Endodermal cell (in vitro differentiated cells): ENCODE measurements at regions not wholly inside any gene's neighbourhood (a gene's known extent, or its start where the extent isn't known, plus 50 kb on each side); places are given as distances from the start of the nearest gene placed in this dataset.
A peak's percentile ranks its signal among the peaks of the same experiment; 100 is the strongest.

ENCODE experiments used
- DNase-seq: peaks from one replicate; pipeline ENCODE4 v3.0.0-alpha.2; 2017
- H3K27ac ChIP-seq: 2 replicates; pipeline ENCODE4 v1.5.1; 2013; ENCODE audit warnings: mild to moderate bottlenecking, low read depth, low read length, moderate library complexity
- H3K27me3 ChIP-seq: 2 replicates; pipeline ENCODE4 v1.6.1; 2013; ENCODE audit warnings: mild to moderate bottlenecking, low read length, moderate library complexity; ENCODE audit not compliant: insufficient read depth, control insufficient read depth, poor library complexity, severe bottlenecking
- H3K36me3 ChIP-seq: 2 replicates; pipeline ENCODE4 v1.7.0; 2013; ENCODE audit warnings: mild to moderate bottlenecking, low read length, moderate library complexity; ENCODE audit not compliant: control insufficient read depth, insufficient read depth
- H3K4me1 ChIP-seq: one replicate; pipeline ENCODE4 v1.7.0; 2013; ENCODE audit warnings: low read length; ENCODE audit not compliant: control insufficient read depth, insufficient read depth
- H3K4me3 ChIP-seq: 2 replicates; pipeline ENCODE4 v1.5.1; 2013; ENCODE audit warnings: mild to moderate bottlenecking, low read length, moderate library complexity
- H3K9ac ChIP-seq: 2 replicates; pipeline ENCODE4 v1.6.1; 2013; ENCODE audit warnings: mild to moderate bottlenecking, low read length, moderate library complexity; ENCODE audit not compliant: poor library complexity, severe bottlenecking; ENCODE audit errors: extremely low read depth
- H3K9me3 ChIP-seq: 2 replicates; pipeline ENCODE4 v1.6.1; 2013; ENCODE audit warnings: mild to moderate bottlenecking, low read length, moderate library complexity; ENCODE audit not compliant: control insufficient read depth
- H3K27ac Mint-ChIP-seq: 2 replicates; pipeline ENCODE4 v1.8.0; 2020; ENCODE audit warnings: mixed read lengths
- H3K27me3 Mint-ChIP-seq: 2 replicates; pipeline ENCODE4 v1.8.0; 2021; ENCODE audit warnings: mild to moderate bottlenecking, mixed read lengths; ENCODE audit not compliant: insufficient read depth
- H3K36me3 Mint-ChIP-seq: 2 replicates; pipeline ENCODE4 v1.8.0; 2020; ENCODE audit warnings: low read depth, mixed read lengths
- H3K4me1 Mint-ChIP-seq: 2 replicates; pipeline ENCODE4 v1.8.0; 2020; ENCODE audit warnings: mixed read lengths
- H3K4me3 Mint-ChIP-seq: 2 replicates; pipeline ENCODE4 v1.8.0; 2020; ENCODE audit warnings: mild to moderate bottlenecking, moderate library complexity, mixed read lengths
- H3K9me3 Mint-ChIP-seq: 2 replicates; pipeline ENCODE4 v1.8.0; 2020; ENCODE audit warnings: mild to moderate bottlenecking, mixed read lengths
- CTCF ChIP-seq: fragments of 200-600 bp; sonication (generic); conservative IDR thresholded peaks from 2 replicates; pipeline ENCODE4 v1.5.0; 2021; ENCODE audit warnings: antibody characterized with exemption, mild to moderate bottlenecking
- WGBS, 2 experiments: methylation state at CpG; one replicate each; pipeline versions ENCODE4 v1.1.5 to v1.1.7; 2013; ENCODE audit warnings: missing lambda C conversion rate in 2 of 2, mixed read lengths in 1 of 2; ENCODE audit not compliant: insufficient coverage in 1 of 2, insufficient read length in 1 of 2; 5-methylcytosine and 5-hydroxymethylcytosine counted together

DNA sequence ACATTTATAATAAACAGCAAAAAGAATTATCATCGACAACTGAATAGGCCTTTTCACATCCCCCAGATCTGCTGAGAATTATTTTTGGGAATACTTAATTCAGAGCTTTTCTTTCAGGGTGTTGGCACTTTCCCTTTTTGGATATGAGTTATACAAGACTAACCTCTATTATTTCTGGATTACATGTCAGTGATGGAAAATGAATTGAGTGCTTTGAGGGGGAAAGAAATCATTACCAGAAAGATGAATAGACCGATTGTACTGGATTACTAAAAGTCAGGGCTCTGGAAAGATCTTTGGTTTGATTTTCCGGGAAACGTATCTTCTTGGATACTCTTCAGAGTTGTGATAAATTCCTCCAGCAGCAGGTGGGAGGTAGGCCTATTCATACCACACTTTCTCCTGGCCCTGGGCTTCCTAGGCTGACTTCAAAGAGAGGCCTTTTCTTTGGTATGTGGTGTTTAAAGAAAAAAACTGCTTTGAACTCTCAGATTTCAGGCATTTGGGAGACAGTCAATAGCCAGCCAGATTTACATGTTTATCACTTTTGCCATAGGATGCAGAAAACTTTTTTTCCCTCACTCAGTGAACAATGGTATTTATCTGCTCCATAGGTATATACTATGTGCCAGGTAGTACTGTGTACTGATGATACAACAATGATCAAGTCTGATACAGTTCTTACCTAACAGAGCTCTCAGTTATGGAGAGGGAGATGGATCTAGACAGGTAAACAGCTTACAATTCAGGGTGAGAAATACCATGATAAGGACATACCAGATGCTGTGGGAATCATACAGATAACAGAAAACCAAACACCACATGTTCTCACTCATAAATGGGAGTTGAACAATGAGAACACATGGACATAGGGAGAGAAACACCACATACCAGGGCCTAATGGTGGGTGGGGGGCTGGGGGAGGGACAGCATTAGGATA, 63.3 kb upstream of the ACTR3 start:
- Mint-ChIP-seq H3K27ac (no peak overlapping the region), H3K27me3 (peaks cover 49% of the 10 kb centered on the region), H3K9me3 (no peaks in the 10 kb centered on the region), H3K4me3 (no peak overlapping the region), H3K36me3 (no peaks in the 10 kb centered on the region), H3K4me1 (peaks cover 32% of the 10 kb centered on the region)
- DNase-seq: peak; percentile 80
- H3K4me1 ChIP-seq: peaks cover 10% of the 10 kb centered on the region
- TF ChIP-seq CTCF: no peak
- no peaks in the 10 kb centered on the region for H3K36me3 ChIP-seq
- no peaks in the 10 kb centered on the region for H3K27me3 ChIP-seq
- peak overlapping the region; percentile 69 for H3K27ac ChIP-seq
- H3K9ac ChIP-seq: peak overlapping the region; percentile 30
- no peaks in the 10 kb centered on the region for H3K9me3 ChIP-seq
- peak overlapping the region; percentile 34 for H3K4me3 ChIP-seq
- 13 to 32% methylated on average over 3 to 4 of the region's 4 CpGs for WGBS, 2 experiments

DNA sequence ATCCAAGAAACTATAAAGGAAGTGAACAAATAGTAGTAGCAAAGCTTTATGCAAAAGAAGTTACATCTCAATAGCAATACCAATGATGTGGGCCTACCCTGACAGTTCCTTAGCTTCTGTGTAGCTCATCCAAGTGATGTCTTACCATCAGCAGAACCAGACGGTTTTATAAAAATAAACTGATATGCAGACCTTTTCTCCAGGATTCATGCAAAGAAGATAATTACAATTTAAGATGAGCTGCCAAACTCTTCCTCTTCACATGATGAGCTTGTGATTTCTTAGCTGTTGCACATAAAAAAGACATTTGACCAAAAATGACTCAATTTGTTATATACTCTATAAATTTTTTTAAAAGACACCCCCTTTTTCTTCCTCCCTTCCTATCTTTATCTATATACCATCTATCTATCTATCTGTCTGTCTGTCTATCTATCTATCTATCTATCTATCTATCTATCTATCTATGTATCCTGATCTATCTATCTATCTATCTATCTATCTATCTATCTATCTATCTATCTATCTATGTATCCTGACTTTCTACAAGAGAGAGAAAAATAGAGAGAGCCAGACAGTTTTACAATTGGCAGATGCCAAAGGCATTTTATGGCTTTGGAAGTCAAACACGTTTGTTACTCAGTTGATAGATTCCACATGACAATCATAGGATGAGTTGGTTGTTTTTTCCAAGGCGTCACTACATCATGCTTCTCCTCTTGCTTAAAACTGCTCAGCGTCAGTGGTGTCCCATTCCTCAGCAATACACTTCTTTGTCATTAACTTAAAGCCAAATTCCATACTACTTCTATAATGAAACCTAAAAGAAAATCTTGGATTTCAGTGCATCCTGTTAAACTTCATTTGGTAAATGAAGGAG, 65.9 kb upstream of the ACTR3 start:
- Histone ChIP-seq H3K9me3 (no peaks in the 10 kb centered on the region), H3K27me3 (no peaks in the 10 kb centered on the region), H3K4me1 (peaks cover 10% of the 10 kb centered on the region), H3K9ac (no peak overlapping the region), H3K36me3 (no peaks in the 10 kb centered on the region), H3K27ac (no peak overlapping the region), H3K4me3 (no peak overlapping the region)
- no peak overlapping the region for H3K4me3 Mint-ChIP-seq
- WGBS, 2 experiments: 77% methylated on average over 4 of the region's 4 CpGs
- no peak overlapping the region for H3K27ac Mint-ChIP-seq
- peaks cover 28% of the 10 kb centered on the region for H3K4me1 Mint-ChIP-seq
- H3K36me3 Mint-ChIP-seq: no peaks in the 10 kb centered on the region
- peaks cover 37% of the 10 kb centered on the region for H3K27me3 Mint-ChIP-seq
- H3K9me3 Mint-ChIP-seq: no peaks in the 10 kb centered on the region
- no peak for TF ChIP-seq CTCF
- no peak for DNase-seq

GRCh38 chr2:113822087-113822815, 65.8 kb upstream of the SLC35F5 start:
- H3K9me3 Mint-ChIP-seq: no peaks in the 10 kb centered on the region
- no peak for DNase-seq
- Histone ChIP-seq H3K9me3 (no peaks in the 10 kb centered on the region), H3K27ac (no peak overlapping the region), H3K36me3 (no peaks in the 10 kb centered on the region), H3K4me3 (no peak overlapping the region), H3K9ac (no peak overlapping the region), H3K4me1 (peaks cover 10% of the 10 kb centered on the region), H3K27me3 (no peaks in the 10 kb centered on the region)
- H3K36me3 Mint-ChIP-seq: no peaks in the 10 kb centered on the region
- 87 to 89% methylated on average over 6 to 7 of the region's 7 CpGs for WGBS, 2 experiments
- no peak overlapping the region for H3K4me3 Mint-ChIP-seq
- H3K27ac Mint-ChIP-seq: no peak overlapping the region
- TF ChIP-seq CTCF: no peak
- H3K4me1 Mint-ChIP-seq: peaks cover 27% of the 10 kb centered on the region
- peaks cover 29% of the 10 kb centered on the region for H3K27me3 Mint-ChIP-seq
